ENCODE measurements at regions not wholly inside any gene's neighbourhood (a gene's known extent, or its start where the extent isn't known, plus 50 kb on each side); places are given as distances from the start of the nearest gene placed in this dataset.

GRCh38 chr21:15421947-15422346 lies 307.8 kb upstream of the USP25 start:
- H3K4me3 Mint-ChIP-seq: no peak overlapping the region
- H3K27me3 Mint-ChIP-seq: peaks cover 5% of the 10 kb centered on the region
- no peaks in the 10 kb centered on the region for H3K9me3 Mint-ChIP-seq
- H3K36me3 Mint-ChIP-seq: no peaks in the 10 kb centered on the region
- no peak overlapping the region for H3K27ac Mint-ChIP-seq
- H3K4me1 Mint-ChIP-seq: no peaks in the 10 kb centered on the region

GRCh38 chr21:15422783-15423182 lies 307.0 kb upstream of the USP25 start:
- no peaks in the 10 kb centered on the region for H3K9me3 Mint-ChIP-seq

DNA sequence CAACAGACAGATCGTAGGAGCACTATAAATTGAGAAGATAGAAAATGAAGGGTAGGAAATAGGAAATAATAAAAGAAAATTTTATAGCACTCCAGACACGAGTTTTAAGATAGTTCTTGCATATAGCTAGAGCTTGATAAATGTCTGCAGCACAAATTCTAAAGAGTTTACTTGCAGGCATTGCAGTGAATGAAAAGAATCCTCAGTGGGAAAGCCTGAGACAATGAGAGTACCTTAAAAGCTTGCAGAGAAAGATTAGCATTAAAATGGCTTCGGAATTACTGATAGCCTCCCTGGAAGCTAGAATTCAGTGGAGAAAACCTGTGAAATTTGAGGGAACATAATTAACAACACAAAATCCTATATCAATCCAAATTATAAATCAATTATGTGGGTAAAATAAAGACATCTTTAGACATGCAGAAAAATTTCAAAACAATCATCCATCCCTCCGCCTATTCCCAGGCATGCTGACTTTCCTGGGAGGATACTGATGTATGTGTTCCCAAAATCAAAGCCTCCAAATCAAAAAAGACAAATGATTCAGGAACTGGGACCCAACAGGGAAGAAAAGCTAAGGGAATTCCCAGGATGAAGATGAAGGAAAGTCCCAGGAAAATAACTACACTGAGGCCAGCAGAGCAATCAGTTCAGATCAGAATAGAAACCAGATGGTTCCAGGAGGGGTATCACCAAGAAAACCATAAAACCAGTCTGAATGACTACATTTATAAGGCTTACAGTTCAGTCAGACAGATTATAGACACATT lies 305.9 kb upstream of the USP25 start:
- Mint-ChIP-seq H3K4me1 (no peaks in the 10 kb centered on the region), H3K4me3 (no peak overlapping the region), H3K27ac (no peak overlapping the region), H3K36me3 (no peaks in the 10 kb centered on the region), H3K9me3 (no peaks in the 10 kb centered on the region), H3K27me3 (peaks cover 5% of the 10 kb centered on the region)

More at GRCh38 chr21:15422783-15423182, 307.0 kb upstream of the USP25 start:
- Mint-ChIP-seq H3K27me3 (peaks cover 5% of the 10 kb centered on the region), H3K4me3 (no peak overlapping the region), H3K27ac (no peak overlapping the region), H3K36me3 (no peaks in the 10 kb centered on the region), H3K4me1 (no peaks in the 10 kb centered on the region)

DNA sequence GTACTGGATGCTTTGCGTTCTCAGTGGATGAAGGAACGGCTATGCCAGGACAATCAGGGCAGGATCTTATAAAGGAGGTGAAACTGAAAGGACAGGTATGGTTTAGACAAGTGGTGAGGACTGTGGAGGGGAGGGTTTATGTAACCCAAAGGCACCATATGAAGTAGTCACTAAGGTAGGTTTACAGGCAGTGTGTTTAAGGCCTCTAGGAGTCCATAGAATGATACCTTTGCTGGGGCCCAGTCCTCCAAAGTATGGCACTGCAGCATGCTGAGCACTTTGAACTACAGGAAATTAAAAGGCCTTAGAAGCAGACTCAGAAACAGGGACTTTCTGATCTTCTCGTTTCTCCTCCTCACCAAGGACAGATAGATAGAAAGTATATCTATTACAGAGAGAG lies 304.7 kb upstream of the USP25 start:
- H3K9me3 Mint-ChIP-seq: no peaks in the 10 kb centered on the region
- H3K4me3 Mint-ChIP-seq: no peak overlapping the region
- no peak overlapping the region for H3K27ac Mint-ChIP-seq
- H3K4me1 Mint-ChIP-seq: no peaks in the 10 kb centered on the region
- H3K27me3 Mint-ChIP-seq: peaks cover 5% of the 10 kb centered on the region
- H3K36me3 Mint-ChIP-seq: no peaks in the 10 kb centered on the region

GRCh38 chr21:15430023-15430422 lies 299.8 kb upstream of the USP25 start:
- Mint-ChIP-seq H3K4me3 (no peak overlapping the region), H3K4me1 (no peaks in the 10 kb centered on the region), H3K36me3 (no peaks in the 10 kb centered on the region), H3K27me3 (no peaks in the 10 kb centered on the region), H3K27ac (no peak overlapping the region), H3K9me3 (peaks cover 0 to 4% (median 4%) of the 10 kb centered on the region in 3 donors)

DNA sequence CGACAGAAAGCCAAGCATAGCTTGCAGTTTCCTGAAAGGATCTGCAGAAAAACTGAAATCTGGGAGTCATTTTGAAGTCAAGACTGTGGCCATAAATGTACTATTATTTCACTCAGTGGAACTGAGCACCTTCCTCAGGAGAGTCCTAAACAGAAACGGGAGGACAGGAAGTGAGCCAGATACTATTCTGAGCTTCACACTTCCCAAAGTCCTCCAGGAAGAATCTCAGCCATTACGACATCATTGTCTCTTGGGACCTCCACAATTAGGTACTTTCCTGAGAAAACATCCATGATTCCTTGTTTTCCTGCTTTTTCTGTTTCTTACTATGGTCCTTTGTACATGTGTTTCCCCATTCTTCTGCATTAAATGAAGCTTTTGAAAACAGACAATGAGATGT lies 299.2 kb upstream of the USP25 start:
- Mint-ChIP-seq H3K4me1 (no peaks in the 10 kb centered on the region), H3K27me3 (no peaks in the 10 kb centered on the region)

DNA sequence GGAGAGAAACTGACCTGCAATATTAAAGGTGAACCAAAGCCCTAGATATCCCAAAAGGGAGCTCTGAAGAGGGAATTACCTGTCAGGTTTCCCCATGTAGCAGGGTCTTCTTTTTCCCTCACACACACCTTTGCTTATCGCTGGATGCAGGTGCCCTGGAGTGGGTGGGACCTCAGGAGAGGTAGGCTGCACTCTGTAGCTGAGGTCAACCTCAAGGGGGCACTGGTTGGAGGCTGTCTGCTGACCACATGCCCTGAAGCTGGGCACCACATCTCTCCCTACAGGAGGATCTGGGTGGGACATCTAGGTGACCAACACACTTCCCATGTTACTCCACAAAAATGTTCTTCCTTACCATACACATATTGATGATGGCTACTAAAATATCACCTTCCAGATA lies 298.7 kb upstream of the USP25 start:
- no peaks in the 10 kb centered on the region for H3K4me1 Mint-ChIP-seq
- no peak overlapping the region for H3K27ac Mint-ChIP-seq
- no peaks in the 10 kb centered on the region for H3K36me3 Mint-ChIP-seq
- H3K9me3 Mint-ChIP-seq: peaks cover 0 to 4% (median 4%) of the 10 kb centered on the region in 3 donors
- H3K27me3 Mint-ChIP-seq: no peaks in the 10 kb centered on the region
- no peak overlapping the region for H3K4me3 Mint-ChIP-seq

More for the DNA sequence above, 299.2 kb upstream of the USP25 start:
- Mint-ChIP-seq H3K9me3 (peaks cover 0 to 4% (median 4%) of the 10 kb centered on the region in 3 donors), H3K27ac (no peak overlapping the region), H3K4me3 (no peak overlapping the region), H3K36me3 (no peaks in the 10 kb centered on the region)

GRCh38 chr21:15433091-15433490 lies 296.7 kb upstream of the USP25 start:
- Mint-ChIP-seq H3K27ac (no peak overlapping the region), H3K4me3 (no peak overlapping the region), H3K9me3 (peaks cover 0 to 4% (median 4%) of the 10 kb centered on the region in 3 donors), H3K4me1 (no peaks in the 10 kb centered on the region), H3K36me3 (no peaks in the 10 kb centered on the region), H3K27me3 (no peaks in the 10 kb centered on the region)

- Mint-ChIP-seq H3K4me3 (no peak overlapping the region), H3K27me3 (no peaks in the 10 kb centered on the region), H3K9me3 (peaks cover 0 to 4% (median 4%) of the 10 kb centered on the region in 3 donors), H3K36me3 (no peaks in the 10 kb centered on the region), H3K27ac (no peak overlapping the region), H3K4me1 (peaks cover 0 to 2% (median 0%) of the 10 kb centered on the region in 3 donors)
Observed at GRCh38 chr21:15434163-15434905, 295.4 kb upstream of the USP25 start.

DNA sequence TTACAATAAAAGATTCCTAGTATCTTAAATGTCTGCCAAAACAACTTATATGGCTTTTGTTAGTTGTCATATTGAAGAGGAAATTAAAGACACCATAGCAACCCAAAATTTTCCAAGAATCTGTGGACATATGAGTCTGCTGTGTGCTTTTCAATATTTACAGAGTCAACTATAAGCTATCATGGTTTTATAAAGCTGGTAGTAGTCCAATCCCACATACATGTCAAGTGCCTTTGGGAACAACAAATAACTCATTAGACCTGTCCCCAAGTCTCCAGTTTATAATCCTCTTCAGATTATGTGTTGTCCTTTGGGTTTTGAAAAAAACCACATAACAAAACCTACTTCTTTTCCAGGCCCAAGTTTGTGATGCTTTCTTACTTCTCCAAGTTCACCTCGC lies 293.8 kb upstream of the USP25 start:
- Mint-ChIP-seq H3K9me3 (peaks cover 0 to 4% (median 4%) of the 10 kb centered on the region in 3 donors), H3K27me3 (no peaks in the 10 kb centered on the region), H3K27ac (no peak overlapping the region), H3K4me1 (peaks cover 0 to 2% (median 0%) of the 10 kb centered on the region in 3 donors), H3K36me3 (no peaks in the 10 kb centered on the region), H3K4me3 (no peak overlapping the region)

DNA sequence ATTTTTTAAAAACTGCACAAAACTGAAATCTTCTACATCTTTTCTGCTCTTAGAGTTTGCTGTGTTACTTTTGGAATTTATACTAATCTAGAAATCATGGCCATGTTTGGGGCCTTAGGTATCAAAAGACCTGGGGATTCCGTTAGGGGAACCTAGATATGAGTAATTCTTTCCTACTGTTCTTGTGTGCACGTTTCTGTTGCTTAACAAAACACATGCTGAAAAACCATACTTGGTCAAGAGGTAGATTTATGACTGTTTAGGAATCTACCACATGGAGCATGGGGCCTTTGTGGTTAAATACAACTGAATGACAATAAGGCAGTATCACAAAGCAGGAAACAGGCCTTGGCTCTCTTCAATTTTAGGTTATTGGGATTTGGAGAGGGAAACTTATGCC lies 291.9 kb upstream of the USP25 start:
- Mint-ChIP-seq H3K4me1 (peaks cover 0 to 2% (median 0%) of the 10 kb centered on the region in 3 donors), H3K4me3 (no peak overlapping the region), H3K27me3 (no peaks in the 10 kb centered on the region), H3K27ac (peak overlapping the region in 1 of 3 donors; percentile 50), H3K9me3 (peaks cover 0 to 4% (median 0%) of the 10 kb centered on the region in 3 donors), H3K36me3 (no peaks in the 10 kb centered on the region)

GRCh38 chr21:15439726-15440125 lies 290.1 kb upstream of the USP25 start:
- H3K4me3 Mint-ChIP-seq: no peak overlapping the region
- no peaks in the 10 kb centered on the region for H3K36me3 Mint-ChIP-seq
- H3K27me3 Mint-ChIP-seq: no peaks in the 10 kb centered on the region
- no peaks in the 10 kb centered on the region for H3K9me3 Mint-ChIP-seq
- H3K27ac Mint-ChIP-seq: no peak overlapping the region
- peaks cover 0 to 2% (median 0%) of the 10 kb centered on the region in 3 donors for H3K4me1 Mint-ChIP-seq

DNA sequence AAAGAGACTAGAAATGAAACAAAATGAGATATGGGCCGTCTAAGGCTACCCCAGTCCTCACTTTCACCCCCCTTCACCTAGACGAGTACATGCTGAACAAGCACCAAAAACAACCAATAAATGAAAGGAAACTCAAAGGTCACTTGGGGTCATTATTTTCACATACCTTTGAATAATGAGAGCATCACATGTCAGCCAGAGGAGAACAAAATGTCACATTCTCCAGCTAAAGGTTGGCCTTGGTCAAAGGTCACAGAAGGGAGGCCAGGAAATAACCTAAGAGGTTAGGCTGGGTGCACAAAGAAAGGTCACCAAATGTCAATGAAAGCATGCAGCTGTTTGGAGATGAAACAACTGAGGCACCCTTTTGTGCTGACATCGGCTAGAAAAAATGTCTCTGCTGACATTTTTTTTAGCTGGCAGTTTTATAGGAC lies 288.7 kb upstream of the USP25 start:
- Mint-ChIP-seq H3K27me3 (no peaks in the 10 kb centered on the region), H3K27ac (no peak overlapping the region), H3K4me1 (peaks cover 6 to 8% (median 8%) of the 10 kb centered on the region in 3 donors), H3K36me3 (no peaks in the 10 kb centered on the region), H3K4me3 (no peak overlapping the region), H3K9me3 (no peaks in the 10 kb centered on the region)

DNA sequence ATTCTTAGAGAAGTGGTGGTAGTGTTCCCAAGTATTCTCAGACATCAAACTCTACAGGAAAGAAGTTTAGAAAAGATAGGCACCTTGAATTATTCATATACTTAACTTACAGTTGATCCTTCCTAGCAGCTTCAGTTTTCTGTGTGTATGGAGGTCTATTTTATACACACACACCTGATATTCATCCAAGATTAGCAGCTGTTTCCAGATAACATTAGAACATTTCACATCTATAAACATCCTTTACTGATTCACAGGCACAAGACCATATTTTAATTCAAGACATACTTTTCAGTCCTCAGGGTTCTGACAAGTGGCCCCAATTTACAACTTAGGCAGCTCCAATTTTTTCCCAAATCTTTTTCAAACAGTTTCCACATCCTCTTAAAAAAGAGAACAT lies 287.8 kb upstream of the USP25 start:
- no peaks in the 10 kb centered on the region for H3K27me3 Mint-ChIP-seq
- no peaks in the 10 kb centered on the region for H3K9me3 Mint-ChIP-seq
- no peak overlapping the region for H3K27ac Mint-ChIP-seq
- no peak overlapping the region for H3K4me3 Mint-ChIP-seq
- H3K36me3 Mint-ChIP-seq: no peaks in the 10 kb centered on the region
- peaks cover 6 to 9% (median 8%) of the 10 kb centered on the region in 3 donors for H3K4me1 Mint-ChIP-seq

- no peak overlapping the region for H3K4me3 Mint-ChIP-seq
- no peaks in the 10 kb centered on the region for H3K36me3 Mint-ChIP-seq
- H3K27ac Mint-ChIP-seq: peak overlapping the region in 1 of 3 donors; percentile 76
- peaks cover 6 to 9% (median 8%) of the 10 kb centered on the region in 3 donors for H3K4me1 Mint-ChIP-seq
- peaks cover 0 to 3% (median 3%) of the 10 kb centered on the region in 3 donors for H3K9me3 Mint-ChIP-seq
- no peaks in the 10 kb centered on the region for H3K27me3 Mint-ChIP-seq
Observed at GRCh38 chr21:15442743-15443469, 286.9 kb upstream of the USP25 start.

Data from IgD-negative memory B cell (primary cell).